LoVo (cell line): ENCODE measurements at regions not wholly inside any gene's neighbourhood (a gene's known extent, or its start where the extent isn't known, plus 50 kb on each side); places are given as distances from the start of the nearest gene placed in this dataset.
"Not testable (repeated sequence)": the region's sequence is repeated elsewhere in the genome, so short reads cannot be mapped to it uniquely, and the experiment has no call there.

Source experiments
- DNase-seq: peaks from one replicate; pipeline ENCODE4 v3.0.0-alpha.2; 2016; ENCODE audit warnings: low spot score

DNA sequence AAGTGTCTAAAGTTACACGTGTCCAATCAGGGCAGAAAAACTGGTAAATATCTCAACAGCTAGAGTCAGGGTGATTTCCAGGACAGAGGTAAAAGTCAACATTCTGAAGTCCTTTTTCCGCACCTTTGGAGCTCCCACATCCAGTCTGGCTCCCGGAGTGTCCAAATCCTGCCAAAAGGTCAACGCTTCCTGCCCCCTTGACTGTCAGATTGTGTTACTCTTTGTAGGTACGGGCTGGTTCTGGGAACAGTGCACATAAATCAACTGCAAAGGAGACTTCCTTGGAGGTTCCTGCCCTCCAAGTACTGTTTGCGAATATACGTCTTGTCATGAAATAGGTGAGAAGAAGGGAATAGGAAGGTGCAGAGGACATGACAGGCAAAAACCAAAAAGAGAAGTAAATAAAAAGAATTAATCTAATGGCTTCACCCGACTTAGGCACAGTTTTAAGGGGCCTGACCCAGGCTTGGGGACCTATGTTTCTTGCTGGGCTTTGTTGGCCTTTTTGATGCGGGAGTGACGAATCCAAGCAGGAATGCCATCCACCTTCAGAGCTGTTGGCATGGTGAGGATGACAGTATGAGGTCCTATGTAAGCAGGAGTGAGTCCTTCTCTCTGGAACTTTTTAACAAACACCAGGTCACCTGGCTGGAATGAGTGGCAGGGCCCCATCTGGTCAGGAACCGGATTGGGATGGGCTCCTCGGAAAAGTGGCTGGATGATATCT, 155.4 kb downstream of the TRIM27 start:
- DNase-seq: no peak

- no peak for DNase-seq
These were observed 154.0 kb downstream of the TRIM27 start for GRCh38 chr6:28769626-28770402.

- DNase-seq: no peak
These were observed 153.1 kb downstream of the TRIM27 start for GRCh38 chr6:28770732-28771131.

- no peak for DNase-seq
These were observed 152.2 kb downstream of the TRIM27 start for GRCh38 chr6:28771401-28772267.

DNA sequence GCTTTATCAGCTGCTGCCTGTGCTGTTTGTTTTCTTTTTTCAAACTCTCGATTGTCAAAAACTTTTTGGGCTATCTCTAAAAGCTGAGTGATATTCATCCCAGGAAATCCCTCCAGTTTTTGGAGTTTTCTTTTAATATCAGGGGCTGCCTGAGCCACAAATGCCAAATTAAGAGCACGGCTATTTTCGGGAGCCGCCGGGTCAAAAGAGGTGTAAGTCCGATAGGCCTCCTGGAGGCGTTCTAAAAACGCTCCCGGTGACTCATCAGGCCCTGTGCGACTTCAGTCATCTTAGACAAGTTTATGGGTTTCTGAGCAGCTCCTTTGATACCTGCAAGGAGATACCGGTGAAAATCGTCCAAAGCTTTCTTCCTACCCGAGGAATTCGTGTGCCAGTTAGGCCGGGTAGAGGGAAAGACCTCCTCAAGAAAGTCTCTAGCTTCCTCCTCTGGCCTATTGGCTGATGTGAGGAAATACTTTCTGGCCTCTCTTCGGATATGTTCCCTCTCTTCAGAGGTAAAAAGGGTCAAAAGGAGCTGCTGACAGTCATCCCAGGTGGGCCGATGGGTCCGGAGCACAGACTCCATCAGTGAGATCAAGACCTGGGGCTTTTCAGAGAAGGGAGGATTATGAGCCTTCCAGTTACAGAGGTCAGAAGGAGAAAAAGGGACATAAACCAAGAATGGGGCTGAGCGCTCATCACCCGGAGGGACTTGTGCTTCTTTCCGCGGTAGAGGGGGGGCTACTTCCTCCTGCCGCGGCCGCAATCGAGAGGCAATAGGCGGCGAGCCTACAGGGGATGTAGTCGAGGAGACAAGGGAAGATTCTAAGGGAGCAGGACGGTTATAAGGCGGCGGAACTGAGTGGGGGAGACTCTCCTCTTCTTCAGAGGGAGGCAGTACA, 151.1 kb downstream of the TRIM27 start:
- DNase-seq: peak; percentile 58

DNA sequence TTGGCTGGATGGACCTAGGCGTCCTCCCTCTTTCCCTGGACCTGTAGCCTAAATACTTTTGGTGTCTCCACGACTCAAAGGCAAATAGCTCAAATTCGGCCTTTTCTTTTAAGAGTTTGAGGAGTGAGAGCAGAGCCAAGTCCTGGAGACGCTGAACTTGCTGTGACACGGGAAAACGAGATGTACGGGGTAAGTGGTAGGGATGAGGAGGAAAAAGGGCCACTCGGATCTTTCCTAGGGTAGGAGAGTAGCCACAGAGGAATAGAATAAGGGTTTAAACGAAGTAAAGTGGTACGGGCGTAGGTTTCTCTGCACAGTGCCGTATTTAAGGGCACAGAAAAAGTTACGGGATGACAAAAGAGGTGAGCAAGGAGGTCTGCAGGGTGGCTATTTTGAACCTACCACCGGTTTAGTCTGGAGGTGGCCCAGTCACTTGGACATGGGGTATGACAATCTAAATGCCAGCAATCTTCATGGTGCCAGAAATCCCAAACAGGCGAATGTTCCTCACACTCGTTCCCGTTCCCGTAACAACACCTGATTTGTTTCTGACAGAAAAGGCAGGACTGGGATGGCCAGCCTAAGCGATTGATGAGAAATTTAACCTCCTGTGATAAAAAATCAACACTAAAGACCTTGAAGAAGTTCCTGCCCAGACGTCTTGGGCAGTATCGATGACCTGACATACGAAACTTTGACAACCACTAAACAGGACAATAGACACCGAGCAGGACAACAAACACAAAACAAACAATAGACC, 149.3 kb downstream of the TRIM27 start:
- no peak for DNase-seq

GRCh38 chr6:28775052-28775376, 148.8 kb downstream of the TRIM27 start:
- no peak for DNase-seq

- DNase-seq: no peak
These were observed 148.2 kb downstream of the TRIM27 start for GRCh38 chr6:28775405-28776129.

DNA sequence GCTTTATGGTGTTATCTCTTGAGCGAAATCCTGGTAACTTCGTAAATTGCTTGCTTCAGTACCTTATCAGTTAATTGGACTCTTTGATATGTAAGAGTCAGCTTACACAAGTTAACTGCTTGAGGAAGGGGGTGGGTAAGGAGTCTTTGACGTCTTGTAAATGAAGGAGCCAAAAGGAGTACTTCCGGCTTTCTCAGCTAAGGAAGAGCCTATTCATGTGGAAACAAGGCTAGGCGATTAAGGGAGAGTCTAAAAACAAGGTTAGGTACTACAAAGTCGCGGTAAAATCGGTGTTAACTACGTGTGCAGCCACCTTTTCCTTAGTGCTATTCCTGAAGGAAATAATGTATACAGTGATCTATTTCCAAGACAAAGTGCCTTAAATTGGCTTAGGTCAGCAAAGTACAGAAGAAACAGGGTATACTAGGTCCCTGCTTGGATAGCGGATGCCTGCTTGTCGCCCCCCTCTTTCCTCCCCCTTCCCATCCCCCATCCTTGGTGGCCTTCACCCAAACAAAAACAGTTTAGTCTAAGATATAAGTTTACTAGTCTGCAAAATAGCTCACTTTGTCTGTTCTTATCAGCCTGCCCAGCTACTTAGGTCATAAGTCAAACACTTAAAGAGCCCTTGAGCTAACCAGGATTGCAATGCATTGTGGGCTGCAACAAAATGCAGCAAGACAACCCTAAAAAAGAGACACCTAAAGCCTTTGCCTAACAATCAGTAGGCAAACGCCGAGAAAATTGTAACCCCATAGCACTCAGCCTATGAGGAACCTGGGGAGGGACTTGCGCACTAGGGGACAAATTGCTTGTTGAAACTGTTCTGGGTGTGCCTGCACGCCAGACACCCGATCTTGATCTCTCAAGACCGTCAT, 147.3 kb downstream of the TRIM27 start:
- DNase-seq: no peak

GRCh38 chr6:28777147-28777461, 146.7 kb downstream of the TRIM27 start:
- DNase-seq: no peak

GRCh38 chr6:28782113-28782673, 141.6 kb downstream of the TRIM27 start:
- no peak for DNase-seq

- DNase-seq: no peak
These were observed 137.7 kb downstream of the TRIM27 start for GRCh38 chr6:28785962-28786679.

DNA sequence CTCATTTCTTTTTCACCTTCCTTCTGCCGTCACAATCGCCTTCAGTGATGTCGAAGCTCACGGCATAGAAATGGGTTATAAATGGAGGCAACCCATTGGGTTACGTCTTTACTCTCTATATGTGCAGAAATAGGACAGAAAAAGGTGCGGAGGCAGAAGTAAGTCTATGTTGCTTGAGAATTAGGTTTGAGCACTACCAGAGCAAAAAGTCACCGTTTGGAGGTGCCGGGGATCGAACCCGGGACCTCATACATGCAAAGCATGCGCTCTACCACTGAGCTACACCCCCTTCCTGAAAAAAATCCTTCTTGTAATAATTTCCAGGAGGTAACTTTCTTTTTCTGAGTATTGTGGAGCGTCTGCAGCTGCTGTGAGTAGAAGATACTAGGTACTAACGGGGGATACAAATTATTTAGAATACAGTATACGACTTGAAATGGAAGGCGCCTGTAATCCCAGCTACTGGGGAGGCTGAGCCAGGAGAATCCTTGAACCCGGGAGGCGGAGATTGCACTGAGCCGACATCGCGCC, 134.2 kb downstream of the TRIM27 start:
- peak; percentile 72 for DNase-seq

- no peak for DNase-seq
These were observed 132.8 kb downstream of the TRIM27 start for GRCh38 chr6:28791002-28791383.

DNA sequence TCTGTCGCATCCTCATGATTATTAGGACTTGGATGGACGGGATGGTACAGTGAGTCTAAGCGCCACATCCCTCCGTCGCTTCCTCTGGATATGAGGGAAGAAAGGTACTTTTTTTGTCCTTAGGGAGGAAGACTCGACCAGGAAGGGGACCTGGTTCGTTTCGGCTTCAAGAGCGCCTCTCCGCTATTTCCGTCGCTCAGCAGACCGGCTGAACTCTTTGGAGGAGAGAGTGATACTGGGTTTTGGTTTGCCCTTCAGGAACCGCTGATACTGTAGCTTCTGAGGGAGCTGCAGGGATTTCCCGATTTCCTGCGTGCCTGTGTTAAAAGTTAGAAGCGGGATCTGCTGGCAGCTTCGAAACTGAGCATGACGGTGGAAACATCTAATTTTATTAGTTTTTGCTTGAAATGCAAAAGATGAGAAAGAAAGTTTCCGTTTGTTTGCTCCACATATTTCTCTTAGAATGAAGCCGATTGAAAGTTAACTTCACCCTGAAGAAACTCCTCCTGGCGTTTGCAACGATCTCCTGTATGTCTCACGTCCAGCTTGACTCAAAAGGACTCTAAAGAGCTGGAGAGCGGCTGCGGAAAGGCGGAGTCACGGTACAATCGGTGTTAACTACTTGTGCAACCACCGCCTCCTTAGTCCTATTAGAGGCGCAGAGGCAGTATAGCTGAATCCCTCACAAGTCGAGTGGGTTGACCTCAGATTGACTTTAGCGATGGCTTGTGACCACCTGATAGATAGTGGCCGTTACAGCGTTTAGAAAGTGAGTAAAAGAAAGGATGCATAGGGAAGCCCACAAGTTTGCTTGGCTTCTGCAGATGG, 129.4 kb downstream of the TRIM27 start:
- DNase-seq: peak; percentile 68

DNA sequence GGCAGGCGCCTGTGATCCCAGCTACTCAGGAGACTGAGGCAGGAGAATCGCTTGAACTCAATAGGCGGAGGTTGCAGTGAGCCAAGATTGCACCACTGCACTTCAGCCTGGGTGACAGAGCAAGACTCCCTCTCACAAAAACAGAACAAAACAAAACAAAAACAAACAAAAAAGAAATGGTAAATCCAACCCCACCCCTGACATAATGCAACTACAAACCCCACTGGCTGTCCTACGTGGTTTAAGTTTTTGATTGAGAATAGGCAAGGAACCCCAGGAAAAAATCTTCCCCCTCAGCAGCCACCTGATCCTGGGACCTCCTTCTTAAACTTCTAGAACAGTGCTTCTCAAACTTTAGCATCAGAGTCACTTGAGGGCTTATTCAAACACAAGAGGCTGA, 123.1 kb downstream of the TRIM27 start:
- DNase-seq: not testable (repeated sequence)
